NCI-H460 (cell line): ENCODE measurements at regions not wholly inside any gene's neighbourhood (a gene's known extent, or its start where the extent isn't known, plus 50 kb on each side); places are given as distances from the start of the nearest gene placed in this dataset.
"Not testable (repeated sequence)": the region's sequence is repeated elsewhere in the genome, so short reads cannot be mapped to it uniquely, and the experiment has no call there.

Experiments used
- DNase-seq: peaks from one replicate; pipeline ENCODE4 v3.0.0-alpha.2; 2016; ENCODE audit warnings: low read depth; ENCODE audit errors: extremely low read depth

DNA sequence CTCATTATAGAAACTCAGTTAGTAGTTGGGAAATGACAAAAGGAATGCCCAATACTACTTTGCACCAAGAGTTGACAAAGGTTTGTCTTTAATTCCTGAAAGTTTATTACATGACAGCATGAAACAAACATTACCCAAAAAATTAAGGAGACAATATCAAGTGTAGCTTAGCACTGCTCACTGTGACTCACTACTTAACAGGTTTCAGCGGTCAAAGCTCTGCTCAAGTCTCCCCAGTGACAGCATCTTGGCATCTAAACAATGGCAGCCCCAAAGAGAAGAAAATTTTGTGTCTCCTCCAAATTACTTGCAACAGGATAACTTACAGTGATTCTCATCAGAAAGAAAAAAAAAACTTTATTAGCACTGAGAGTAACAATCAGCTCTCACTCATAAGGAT, 1030.2 kb downstream of the EFNA5 start:
- DNase-seq = no peak

DNA sequence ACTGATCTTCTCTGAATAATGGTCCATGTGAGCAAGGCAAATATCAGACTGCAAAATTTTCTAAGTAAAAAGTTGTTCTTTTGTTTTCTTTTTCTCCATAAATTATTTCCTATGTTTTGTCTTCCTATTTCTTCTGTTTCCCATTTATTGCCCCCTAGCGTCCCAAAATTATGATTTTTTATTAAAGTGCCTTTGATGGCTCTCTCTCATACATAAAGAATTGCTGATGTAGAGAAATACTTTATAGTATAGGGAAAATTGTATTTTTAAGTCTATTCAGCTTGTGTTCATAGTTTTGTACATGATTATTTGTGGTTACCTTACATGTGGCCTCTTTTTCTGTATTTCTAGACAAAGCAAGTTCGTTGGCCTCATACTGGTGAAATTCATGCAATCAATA, 1031.2 kb downstream of the EFNA5 start:
- DNase-seq = no peak

DNA sequence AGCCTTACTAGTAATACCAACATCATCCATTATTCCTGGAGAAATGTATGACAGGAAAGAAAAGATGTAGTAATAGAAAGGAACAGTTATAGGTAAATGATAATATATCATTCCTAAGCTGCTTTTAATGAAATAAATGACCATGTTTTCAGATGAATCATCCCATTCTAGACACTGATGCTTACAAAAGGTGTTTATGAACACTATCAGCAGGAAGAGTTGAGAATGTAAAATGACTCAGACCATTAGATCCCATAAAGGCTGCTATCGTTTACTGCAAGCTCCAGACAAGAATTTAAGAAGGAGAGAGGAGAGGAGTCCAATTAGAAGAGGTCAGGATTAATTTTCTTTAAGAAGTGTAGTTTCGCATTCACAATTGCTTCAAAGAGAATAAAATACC, 1033.5 kb downstream of the EFNA5 start:
- no peak for DNase-seq

DNA sequence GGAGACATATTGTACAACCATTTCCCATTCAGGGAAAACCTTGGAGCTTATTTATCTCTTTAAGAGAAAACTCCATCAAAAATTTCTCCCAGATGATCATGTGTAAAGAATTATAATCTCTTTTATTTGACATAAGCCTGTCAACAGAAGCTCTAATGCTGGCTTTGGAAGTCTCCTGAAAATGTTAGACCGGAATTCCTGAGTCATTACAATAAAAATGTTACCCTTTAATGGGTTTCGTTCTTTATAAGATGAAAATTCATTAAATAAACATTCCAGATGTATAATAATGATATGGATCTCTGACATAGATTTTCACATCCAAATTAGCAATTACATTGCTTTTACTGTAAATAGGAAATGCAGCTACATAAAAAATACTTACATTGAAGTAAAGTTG, 1036.4 kb downstream of the EFNA5 start:
- no peak for DNase-seq

DNA sequence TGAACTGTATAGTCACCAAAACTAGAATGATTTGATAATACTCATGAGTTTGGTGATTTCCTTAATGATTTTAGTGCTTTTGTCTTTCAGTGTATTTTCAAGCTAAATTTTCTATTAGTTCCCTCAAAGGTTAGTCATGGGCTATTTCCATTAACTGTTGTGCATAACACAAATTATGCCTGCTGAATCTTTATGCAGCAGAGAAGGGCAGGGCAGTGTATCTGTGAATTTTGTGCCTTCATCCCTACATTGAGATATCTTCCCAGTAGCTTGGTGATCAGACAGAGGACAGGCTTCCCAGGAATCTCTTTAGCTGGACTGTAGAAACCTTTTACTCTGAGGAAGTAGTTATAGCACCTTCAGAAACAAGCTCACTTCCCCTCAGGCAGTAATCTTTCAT, 1036.9 kb downstream of the EFNA5 start:
- DNase-seq = no peak

DNA sequence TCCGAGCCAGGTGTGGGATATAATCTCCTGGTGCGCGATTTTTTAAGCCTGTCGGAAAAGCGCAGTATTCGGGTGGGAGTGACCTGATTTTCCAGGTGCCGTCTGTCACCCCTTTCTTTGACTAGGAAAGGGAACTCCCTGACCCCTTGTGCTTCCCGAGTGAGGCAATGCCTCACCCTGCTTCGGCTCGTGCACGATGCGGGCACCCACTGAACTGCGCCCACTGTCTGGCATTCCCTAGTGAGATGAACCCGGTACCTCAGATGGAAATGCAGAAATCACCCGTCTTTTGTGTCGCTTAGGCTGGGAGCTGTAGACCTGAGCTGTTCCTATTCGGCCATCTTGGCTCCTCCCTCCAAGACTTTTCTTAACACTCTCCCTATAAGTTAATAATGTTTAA, 1042.3 kb downstream of the EFNA5 start:
- DNase-seq = not testable (repeated sequence)

DNA sequence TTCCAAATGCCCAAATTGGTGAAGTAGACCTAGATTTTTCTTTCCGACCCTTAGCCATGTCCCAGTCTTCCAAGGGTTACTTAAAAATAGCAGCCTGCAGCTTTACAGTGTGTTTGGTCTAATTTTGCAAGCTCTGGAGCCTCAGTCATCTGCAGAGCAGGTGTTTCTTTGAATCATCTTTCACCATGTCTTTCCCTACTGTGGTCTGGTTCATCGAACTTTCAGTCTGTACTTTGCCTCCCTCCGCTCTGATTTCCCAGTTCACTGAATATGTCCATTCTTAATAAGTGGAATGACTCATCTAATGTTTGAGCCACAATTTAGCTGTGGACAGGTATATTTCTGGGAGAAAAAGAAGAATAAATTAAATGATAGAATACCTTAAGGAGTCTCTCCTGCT, 1060.7 kb downstream of the EFNA5 start:
- DNase-seq = no peak

DNA sequence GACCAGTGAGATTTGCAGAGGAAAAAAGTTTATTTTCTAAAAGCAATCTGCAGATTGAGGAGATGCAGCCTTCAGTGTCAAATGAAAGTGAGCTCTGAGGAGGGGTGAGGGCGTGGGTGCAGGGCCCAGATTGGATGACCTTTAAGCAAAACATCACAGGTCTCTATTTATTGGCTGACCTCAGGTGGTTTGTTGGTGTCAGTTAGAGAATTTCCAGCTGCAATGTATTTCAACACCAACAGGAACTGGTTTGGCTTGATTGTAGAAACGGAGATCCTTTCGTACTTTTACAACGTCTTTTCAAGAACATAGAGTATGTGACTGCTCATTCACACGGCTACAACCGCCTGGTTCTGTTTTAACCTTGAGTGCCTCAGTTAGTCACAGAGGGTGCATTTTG, 1069.1 kb downstream of the EFNA5 start:
- DNase-seq = no peak

DNA sequence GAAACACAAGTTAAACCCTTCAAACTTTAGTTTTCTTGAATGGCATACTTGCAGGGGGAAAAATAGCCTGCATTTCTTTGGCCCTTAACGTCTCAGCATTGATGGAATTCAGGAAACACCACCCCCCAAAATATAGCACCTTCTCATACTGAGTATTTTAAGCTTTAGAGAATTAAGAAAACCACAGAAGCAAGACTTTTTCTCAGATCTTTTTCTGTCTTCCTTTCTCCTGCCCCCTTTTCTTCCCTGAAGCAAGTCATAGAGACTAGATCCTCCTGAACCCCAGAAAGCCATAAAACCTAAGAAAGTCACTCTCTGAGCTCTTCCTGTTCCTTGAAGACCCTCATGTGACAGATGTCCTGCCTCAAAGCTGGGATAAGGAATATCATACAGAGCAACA, 1069.9 kb downstream of the EFNA5 start:
- no peak for DNase-seq

DNA sequence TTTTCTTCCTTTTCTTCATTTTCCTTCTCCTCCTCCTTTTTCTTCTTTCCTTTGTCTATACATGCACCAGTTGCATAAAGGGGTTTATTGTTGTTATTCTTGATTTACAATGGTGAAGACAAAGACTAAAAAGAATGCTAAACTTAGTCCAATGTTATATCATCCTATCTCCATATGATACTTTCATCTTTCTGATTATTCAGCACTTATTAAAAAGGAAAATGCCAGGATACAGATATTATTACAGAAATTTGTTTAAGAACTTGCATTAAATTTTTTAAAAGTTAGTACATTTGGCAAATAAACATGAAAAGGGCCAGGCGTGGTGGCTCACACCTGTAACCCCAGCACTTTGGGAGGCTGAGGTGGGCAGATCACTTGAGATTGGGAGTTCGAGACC, 1074.9 kb downstream of the EFNA5 start:
- DNase-seq = no peak

DNA sequence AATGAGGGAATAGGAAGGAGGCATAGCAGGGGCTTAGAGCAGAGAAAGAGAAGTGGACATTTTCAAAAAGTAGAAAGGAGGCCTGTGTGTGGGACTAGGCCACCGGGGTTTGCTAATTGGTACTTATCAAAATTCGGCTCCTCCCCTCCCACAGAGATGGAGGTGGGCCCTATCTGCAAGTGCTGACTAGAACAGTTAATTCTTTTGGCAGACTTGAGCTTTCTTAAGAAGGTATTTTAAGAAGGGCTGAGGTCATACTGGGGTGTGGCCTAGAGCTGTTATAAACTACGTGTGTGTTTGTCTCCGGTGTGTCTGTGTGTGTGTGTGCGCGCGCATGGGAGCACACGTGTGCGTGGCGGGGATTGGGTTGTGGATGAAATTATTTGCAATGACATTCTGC, 1086.5 kb downstream of the EFNA5 start:
- DNase-seq = no peak

DNA sequence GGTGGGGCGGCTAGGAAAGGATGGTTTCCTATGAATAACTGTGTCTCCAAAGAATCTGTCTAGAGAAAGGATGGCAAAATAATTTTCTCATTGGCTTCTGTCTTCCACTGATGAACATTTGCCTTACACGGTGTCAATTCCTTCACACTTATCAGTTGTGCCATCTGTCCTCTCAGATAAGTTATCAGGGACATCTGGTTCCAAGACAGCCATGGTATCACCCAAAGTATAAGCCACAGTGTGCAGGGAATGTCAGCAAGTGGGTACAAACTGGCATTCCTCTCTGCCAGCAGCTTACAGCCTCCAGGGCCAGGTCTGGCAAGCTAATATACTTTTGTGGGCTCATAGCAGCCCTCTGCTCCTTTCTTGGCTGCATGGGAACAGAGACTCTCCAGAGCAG, 1092.0 kb downstream of the EFNA5 start:
- no peak for DNase-seq

DNA sequence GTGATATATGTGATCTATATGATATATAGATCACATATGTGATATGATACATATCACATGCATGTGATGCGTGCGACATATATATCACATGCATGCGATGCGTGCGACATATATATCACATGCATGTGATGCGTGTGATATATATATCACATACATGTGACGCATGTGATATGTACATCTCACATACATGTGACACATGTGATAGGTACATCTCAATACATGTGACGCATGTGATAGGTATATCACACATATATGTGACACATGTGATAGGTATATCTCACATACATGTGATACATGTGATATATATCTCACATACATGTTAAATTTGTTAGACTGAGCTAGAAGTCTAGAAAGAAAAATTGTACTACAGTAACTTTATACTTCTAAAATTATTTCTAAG, 1095.9 kb downstream of the EFNA5 start:
- no peak for DNase-seq

DNA sequence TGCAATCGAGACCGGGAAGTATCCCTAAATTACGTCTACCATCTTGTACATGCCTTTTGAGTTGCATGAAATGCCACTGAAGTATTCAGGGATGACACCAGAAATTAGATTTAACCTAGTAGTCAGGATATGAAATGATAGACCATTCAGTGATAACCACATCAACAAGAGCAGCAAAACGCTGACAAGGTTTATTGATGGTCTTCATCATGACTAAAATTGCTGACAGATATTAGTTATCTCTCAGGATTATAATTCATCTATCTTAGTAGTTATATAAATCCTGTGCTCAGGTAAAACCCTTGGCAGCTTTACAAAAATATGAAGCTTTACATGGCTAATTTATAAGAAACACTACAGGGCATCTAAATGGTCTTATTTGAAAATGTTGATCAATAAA, 1104.7 kb downstream of the EFNA5 start:
- no peak for DNase-seq

DNA sequence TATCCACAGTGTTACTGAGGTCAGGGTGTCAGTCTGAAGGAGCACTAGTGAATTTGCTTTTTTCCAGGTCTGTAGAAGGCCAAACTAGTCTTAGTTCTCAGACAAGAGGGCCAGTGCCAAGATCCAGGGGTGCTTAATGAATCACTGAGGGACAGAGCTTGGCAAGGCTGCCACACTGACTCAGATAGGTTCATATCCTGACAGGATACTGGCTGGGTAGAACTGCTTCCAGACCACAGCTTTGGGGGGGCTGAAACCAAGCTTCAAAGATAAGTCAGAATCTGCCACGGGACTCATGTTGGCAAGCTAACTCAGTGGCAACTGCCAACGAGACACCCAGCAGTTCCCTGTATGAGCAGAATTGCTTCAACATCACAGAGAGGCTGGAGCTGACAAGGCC, 1125.4 kb downstream of the EFNA5 start:
- no peak for DNase-seq

DNA sequence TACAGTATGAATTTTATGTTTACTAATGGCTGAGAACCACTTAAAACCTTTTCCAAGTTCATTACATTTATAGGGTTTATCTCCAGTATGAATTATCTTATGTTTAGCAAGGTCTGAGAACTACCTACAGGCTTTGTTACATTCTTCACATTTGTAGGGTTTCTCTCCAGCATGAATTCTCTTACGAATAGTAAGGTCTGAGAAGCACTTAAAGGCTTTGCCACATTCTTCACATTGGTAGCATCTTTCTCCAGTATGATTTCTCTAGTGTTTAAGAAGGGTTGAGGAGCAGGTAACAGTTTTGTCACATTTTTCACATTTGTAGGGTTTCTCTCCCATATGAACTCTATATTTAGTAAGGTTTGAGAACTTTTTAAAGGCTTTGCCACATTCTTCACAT, 1127.4 kb downstream of the EFNA5 start:
- no peak for DNase-seq

DNA sequence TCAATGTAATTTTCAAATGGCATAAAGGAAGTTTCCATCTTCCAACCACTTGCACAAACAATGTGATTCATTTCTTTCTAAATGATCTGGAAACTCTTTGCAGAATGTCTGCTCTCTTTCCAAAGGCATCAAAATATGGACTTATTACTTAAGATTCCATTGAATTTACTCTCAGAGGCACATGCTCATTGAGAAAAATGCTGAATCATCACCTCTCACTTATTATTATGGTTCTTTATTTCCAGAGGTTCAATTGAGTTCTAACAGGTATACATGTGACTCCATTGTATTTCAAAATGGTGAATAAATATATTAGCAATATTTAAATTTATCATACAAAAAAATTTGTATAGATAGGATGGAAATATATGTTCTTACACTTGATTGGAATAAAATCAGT, 1140.6 kb downstream of the EFNA5 start:
- no peak for DNase-seq

DNA sequence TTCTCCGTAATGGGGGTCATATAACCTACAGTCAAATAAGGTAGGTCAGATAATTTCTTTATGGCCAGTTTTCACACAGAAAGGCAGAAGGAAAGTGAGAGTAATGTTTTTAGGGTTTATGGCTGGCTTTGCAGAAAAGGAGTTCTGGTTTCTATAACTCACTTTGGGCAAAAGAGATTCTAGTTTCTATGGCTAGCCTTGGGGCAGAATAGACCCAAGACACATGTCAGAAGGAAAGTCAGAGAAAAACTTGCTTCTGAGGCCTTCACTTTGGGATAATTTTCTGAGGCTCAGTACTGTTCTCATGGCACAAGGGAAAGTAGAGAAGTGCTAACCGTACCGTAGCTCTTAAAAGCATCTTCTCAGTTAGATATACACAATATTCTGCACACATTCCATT, 1145.3 kb downstream of the EFNA5 start:
- no peak for DNase-seq

DNA sequence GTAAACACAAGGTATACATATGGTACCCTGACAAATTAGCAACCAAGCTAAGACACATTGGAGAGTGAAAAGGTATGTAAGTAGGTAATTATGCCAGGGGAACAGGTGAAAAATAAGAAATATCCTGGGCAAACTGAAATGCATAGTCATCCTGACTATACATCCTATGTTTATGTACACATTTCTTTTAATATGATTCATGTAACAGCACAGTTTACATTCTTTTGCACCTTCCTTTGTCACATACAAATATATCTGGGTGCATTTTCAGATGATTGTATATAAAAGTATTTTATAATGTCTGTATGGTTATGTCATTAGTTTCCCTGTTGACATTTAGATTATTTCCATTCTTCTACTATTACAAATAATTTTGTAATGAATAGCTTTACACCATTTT, 1146.9 kb downstream of the EFNA5 start:
- peak; percentile 36 for DNase-seq

DNA sequence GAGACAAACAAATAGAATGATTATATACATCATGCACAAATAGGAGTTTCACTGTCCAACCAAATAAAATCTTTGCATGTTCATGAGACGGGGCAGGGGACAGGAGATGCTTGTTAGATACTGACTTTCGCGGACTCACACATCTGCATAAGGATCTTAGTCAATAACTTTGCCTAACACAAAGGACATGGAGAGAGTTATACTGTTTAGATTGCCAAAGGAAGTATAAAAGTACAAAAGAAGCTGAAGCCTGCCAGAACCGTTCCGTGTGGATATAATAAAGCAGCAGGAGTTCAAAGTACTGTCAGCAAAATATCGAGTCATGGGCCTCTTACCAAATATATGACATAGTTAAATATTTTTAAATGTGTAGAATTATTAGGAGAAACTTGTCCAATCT, 1148.4 kb downstream of the EFNA5 start:
- DNase-seq = no peak

DNA sequence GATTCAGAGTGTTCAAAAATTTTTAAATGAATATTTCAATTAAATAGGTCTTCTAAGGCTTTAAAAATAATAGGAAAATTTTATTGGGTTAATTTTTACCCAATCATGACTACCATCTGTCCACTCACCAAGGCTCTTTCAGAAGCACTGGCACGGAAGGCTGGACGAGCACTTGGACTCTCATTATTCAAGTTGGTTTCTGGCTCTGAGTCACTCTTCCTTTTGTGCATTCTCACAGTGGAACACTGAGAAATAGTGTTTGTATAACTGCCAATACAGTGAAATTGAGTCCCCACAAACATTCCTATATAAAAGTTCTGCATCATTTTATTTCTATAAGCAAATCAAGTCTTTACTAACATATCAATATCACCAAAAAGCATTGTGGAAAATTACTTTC, 1149.0 kb downstream of the EFNA5 start:
- no peak for DNase-seq

DNA sequence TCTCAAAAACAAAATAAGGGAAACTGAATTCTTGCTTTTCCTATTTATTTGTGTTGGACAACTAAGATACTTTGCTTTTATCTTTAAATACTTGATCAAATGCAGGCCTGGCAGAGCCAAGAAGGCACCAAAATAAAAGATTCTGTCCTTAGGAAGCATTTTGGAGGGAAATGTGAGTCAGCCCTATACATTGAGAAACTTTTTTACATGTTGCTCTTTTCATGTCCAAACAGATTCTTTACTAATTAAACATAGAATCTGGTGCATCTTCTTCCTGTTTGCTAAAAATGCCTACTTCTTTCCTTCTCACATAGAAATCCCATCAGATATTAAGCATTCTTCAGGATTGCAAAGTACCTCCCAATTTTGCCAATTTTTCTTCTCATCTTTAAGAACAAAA, 1160.4 kb downstream of the EFNA5 start:
- DNase-seq = no peak

DNA sequence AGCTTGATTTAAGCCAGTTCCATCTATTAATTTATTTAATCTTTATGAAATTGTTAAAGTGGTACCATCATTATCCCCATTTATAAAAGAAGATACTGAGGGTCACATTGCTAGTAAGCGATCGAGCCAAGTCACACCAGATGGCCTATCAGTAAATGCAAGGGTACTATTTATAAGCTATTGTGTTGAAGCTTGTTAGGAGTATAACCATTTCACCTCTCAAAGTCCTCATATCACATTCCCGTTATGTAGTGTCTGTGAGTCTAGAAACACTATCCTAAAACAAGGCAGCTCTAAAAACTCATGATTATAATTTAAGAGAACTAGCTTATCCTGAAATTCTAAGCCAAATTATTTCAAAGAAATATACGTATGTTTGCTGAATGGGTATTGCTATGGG, 1161.8 kb downstream of the EFNA5 start:
- DNase-seq = no peak

DNA sequence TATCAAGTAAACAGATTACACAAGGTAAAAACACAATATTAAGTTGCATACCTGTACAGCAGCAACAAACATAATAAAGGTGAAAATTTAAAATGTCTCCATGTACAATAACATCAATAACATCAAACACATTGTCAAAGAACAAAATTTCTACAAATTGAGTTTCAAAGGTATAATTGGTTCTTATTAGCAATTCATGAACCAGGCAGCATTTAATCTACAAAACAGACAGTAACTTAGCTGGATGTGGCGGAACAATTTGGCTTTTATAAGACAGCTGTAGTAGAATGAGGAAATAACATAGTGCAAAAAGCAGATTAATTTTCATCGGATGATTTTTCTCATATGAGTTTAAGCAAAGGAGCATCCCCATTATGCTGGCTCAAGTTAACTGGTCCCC, 1176.8 kb downstream of the EFNA5 start:
- DNase-seq = no peak
